GM21737 (cell line): ENCODE measurements at regions not wholly inside any gene's neighbourhood (a gene's known extent, or its start where the extent isn't known, plus 50 kb on each side); places are given as distances from the start of the nearest gene placed in this dataset.

ENCODE experiments used
- ATAC-seq: cut with Tn5 transposase; IDR thresholded peaks from one replicate; pipeline ENCODE4 v1.9.1; 2021; ENCODE audit warnings: mild to moderate bottlenecking, moderate library complexity; ENCODE audit not compliant: unreplicated experiment

DNA sequence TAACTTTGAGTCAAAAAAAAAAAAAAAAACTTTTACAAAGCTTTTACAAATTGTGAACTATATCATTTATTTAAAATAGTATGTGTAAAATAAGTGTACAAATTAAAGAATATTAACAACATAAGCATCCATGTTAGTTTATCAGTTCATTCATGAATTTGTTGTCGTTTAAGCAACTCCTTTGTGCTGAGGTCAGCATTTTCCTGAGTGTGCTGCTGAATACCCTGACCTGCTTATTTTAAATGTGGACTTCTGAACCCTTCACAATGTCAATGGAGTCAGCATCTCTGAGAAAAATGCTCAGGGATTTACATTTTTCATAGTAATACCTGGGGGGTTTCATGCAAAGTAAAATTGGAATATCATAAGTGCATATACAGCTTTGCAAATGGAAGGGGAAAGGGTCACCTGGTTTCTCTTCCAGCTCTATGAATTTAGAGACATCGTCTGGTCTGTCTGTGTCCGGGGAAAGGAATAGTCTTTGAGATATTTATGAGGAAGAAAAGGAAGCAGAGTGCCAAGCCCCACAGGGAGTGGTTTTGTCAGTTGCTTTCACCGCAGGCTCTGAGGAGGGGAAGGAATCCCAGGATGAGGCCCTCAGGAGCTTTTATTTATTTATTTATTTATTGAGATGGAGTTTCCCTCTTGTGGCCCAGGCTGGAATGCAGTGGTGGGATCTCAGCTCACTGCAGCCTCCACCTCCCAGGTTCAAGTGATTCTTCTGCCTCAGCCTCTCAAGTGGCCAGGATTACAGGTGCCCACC lies 125.5 kb upstream of the SVIL start:
- ATAC-seq, result no peak

DNA sequence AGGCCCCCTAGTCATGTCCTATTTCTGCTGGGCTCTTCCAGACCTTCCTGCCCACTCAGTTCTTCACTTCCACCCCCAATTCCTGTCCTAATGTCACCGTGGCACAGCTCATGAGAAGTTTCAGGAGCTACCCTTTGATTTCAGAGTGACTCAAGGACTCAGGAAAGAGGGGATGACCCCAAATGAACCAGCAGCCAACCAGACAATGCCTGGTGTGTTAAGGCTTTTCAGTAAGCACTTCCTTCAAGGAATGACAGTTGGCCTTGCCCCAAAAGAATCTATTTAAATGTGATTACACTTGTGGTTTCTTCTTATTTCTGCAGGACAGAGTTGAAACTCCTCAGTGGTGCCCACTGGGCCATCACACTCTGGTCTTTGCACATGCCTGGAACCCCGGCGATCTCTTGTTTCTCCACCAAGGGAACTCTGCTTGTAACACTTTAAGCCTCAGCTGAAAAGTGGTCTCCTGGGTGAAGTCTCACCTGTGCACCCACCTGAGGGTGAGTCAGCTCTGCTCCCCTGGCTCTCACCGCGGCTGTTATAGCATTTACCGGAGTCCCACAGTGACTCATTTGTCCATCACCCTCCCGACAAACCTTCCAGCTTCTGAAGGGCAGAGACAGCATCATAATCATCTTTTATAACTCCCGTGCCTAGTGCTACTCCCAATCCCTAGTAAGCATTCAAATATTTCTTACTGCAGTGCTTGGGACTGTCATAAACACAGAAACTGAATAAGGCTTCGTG lies 123.0 kb upstream of the SVIL start:
- ATAC-seq, result no peak

DNA sequence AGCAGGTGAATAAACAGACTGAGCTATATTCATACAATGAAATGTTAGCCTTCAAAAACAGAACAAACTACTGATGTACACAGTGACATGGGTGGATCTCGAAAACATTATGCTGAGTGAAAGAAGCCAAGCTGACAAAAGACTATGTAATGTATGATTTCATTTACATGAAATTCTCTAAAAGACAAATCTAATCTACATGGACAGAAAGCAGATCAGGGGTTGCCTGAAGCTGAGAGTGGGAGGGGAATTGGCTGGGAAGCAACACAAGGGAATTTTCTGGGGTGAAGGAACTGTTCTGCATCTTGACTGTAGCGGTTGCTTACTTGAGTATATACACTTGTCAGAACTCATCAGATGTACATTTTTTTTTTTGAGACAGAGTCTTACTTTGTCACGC lies 121.7 kb upstream of the SVIL start:
- no peak for ATAC-seq

DNA sequence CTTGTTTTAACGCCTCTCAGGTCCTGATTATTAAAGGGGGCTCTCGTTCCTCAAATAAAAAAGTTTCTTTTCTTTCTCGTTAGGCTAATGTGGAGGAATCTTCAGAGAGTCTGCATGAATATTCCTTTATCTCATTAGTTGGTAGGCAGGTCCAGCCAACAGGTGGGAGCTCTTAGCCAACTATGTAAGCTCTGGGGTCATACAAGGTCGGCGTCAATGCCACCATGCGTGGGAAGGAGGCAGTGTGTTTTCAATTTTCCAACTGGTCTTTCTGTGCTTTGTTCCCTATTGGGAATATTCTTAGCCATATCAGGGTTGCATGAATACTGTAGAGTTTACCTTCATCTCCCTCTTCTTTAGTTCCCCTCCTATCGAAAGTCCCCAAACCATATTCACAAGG lies 118.5 kb upstream of the SVIL start:
- no peak for ATAC-seq

DNA sequence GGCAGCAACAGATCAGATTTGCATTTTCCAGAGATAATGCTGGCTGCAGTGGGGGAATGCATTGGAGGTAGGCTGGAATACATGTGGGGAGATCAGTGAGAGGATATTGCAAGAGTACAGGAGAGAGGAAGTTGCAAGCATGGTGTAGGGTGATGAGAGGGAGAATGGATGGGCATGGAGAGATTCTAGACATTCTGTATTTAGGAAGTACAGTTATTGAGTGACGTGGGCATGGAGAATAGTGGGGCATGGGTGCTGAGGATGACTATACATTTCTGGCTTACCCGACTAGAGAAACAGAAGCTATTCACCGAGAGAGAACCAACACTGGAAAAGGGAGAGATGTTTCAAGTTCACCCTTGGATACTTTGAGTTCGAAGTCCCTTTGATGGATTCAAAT lies 116.9 kb upstream of the SVIL start:
- ATAC-seq, result no peak

DNA sequence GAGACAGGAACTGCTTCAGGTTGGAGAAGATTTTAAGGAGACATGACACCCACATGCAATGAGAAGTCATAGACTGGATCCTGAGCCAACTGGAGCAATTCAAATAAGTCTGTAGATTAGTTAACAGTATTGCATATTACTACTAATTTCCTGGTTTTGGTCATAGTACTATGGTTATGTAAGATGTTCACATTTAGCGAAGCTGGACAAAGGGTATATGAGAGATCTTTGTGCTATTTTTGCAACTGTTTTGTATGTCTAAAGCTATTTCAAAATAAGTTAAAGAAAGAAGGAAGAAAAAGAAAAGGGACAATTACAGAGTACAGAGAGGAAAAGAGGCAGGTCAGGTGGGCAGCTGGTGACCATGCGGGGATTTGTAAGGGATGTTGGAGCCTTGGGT lies 116.5 kb upstream of the SVIL start:
- ATAC-seq, result no peak

DNA sequence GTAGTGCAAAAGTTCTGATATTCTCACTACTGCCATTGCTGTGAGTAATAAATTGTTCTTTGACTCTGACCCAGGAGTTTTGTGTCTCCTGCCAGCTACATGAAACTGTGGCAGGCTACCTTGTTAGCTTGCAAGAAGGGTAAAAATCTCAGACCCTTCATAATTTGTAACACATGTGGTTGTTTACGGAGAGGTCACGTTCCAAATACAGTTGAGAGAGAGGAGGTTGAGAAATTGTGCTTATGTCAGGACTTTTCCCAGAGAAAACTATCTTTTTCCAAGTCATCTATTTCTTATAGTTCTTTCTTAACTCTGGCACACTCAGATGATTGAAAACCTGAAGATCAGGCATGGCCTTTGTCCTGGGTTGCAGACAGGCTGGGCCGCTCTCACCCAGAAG lies 114.4 kb upstream of the SVIL start:
- ATAC-seq, result no peak

DNA sequence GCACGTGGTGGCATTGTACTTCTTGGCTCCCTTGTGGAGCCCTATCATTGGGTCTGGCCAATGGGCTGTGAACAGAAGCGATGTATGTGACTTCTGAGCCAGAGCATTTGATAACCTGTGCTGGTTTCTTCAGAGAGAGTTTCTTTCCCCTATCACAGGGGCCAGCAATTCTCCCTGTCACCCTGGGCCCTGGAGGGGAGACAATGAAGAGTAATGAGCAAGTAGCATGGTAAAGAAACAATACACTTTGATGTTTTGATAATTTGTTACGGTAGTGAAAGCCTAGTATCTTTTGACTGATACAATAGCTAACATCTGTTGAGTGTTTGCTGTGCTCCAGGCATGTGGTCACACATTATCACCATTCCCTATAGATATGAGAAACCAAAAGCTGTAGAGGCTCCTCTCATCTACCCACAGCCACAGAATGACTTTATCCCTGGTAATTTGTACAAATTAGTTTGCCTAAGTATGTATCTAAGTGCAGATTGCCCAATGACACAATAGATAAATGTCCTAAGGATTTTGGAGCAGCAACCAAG lies 113.4 kb upstream of the SVIL start:
- ATAC-seq, result no peak

DNA sequence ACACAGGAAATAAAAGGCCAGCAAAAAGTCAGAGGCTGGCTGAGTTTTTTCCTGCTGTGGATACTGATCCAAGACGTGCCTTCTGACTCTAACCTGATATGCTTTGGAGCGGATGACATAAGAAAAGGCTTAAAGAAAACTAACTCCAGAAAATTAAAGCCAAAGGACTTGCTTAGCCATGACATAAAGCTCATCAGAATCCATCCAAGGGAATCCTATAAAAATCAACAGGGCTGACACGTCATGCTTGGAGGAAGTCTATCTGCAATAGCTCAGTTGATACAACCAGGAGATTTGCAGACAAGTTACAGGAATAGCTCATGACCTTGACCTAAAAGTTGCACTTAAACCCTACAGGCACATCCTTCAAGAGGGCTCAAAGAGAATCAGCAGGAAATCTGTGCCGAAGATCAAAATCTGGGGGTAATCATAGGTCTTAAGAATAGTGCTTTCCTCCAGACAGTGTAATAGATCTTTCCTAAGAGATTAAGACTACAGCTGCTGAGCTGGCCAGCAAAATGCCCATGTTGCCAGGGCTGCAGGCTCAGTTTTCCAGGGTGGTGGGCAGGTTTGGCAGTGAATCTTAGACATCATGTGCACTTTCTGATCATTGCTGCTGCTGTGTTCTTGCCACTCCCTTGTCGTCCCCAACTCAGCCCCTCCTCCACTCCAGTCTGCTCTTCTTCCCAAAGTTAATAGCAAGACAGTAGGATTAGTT lies 111.5 kb upstream of the SVIL start:
- no peak for ATAC-seq

DNA sequence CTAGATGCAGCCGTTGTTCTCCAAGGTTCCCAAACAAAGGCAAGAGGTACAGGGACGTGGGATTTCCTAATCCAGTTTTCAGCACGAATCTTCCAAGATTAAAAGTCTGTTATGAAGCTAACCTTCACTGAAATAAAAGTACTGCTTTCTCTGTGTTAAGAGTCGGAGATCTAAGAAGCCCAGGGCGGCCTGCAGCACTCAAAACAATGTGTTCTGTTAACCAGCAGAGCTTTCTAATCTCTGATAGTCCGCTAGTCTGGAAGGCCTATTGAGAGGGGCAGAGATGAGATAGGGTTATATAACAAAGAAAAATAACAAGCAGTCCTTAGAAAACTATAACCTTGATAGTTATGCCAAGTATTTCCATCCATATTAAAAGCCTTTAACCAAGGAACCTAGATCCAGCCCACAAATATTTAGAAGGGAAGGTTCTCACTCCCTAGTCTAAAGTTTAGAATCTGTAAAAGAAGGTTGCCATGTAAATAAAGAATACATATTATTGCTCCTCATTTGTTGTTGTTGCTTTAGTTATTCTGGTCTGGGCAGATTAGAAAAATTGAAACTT lies 106.3 kb upstream of the SVIL start:
- no peak for ATAC-seq

DNA sequence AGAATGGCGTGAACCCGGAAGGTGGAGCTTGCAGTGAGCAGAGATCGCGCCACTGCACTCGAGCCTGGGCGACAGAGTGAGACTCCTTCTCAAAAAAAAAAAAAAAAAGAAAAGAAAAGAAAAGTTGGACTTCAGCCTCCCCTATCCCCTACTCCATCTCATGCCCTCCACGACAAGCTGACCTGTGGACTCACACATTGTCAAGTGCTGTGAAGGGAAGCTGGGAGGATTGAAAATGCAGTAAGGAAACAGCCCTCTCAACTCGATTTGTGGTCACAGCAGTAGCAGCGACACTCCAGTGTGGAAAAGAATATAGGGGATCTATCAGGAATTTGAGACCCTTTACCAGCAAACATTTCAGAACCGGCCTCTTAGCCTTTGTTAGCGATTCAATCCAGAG lies 103.6 kb upstream of the SVIL start:
- ATAC-seq, result no peak

DNA sequence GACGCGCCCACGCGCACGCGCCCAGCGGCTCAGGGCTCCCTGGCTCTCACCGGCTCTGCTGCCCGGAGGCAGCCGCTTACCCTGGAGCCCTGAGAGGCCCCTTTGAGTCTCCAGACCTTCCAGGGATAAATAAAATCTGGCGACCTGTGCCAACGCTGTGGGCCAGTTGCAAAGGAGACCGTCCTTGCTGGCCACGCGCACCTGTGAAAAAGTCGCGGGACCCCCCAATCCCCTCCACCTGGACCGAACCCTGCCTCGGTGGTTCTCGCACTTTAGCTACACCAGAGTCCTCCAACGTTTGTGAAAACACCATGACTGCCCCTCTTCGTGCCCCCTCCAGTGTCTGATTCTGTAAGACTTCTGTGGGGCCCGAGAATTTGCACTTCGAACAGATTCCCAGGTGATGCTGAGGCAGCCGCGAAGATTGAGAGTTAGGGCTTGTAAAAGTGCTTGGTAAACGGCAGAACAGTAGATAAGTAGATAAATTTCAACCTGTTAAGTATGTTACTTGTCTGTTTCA lies 102.4 kb upstream of the SVIL start:
- ATAC-seq, result no peak

DNA sequence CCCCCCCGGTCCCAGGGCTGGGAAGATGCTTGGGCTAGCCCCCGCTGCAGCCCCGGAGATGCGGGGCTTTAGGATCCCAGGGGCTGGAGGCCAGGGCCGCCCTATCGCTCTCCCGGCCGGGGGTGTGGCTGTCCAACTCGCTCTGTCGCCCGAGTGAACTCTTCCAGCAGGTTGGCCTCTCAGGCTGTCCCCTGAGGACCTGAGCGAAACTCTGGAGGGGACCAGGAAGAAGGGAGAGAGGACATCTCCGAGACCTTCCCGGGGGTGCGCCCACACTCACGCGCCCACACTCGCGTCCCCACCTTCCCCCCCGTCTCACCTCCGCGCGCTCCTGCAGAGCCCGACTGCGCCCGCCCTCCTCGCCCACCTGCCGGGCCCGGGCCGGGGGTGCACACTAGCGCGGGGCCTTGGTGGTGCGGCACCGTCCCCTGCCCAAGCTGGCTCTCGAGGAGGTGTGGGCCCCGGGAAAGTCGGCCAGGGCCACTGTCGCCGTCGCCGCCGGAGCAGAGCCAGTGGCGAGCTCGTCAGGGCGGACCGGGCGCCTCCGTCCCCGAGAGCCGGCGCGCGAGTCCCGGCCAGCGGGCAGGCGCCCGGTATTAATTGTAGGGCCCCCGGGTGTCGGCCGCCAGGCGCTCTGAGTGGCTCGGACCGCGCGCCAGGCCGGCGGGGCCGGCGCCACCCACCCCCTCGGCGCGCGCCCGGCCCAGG lies 101.7 kb upstream of the SVIL start:
- ATAC-seq, result no peak

DNA sequence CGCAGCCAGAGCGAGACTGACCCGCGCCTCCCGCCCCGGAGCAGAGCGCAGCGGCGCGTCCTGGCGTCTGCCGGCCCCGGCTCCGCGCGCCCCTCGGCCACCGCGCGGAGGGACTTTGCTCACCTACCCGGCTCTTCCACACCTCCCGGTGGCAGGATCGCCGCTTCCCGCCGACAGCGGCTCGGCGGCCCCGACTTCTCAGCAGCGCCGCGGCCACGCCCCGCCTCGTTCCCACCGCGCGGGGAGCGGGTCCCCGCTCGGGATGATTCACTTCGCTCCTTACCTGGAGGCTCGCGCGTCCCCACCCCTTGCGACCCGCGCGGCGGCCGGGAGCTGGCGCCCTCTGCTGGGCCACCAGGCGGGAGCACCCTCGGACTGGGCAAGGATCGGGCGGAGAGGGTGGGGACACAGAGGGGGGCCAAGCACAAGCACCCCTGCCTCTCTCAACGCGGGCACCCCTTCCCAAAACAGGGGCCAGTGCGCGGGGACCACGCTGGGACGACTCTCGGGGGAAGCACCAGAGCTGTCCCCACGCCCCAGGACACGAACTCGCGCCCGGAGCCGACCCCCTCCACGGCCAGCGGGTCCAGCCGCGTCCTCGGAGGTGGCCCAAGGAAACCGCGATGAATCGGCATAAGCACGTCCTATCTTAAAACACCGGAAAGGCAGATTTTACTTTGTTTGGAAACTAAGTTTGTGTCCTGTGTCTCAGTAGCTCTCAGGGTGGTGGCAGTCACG lies 101.0 kb upstream of the SVIL start:
- peak; percentile 87 for ATAC-seq

DNA sequence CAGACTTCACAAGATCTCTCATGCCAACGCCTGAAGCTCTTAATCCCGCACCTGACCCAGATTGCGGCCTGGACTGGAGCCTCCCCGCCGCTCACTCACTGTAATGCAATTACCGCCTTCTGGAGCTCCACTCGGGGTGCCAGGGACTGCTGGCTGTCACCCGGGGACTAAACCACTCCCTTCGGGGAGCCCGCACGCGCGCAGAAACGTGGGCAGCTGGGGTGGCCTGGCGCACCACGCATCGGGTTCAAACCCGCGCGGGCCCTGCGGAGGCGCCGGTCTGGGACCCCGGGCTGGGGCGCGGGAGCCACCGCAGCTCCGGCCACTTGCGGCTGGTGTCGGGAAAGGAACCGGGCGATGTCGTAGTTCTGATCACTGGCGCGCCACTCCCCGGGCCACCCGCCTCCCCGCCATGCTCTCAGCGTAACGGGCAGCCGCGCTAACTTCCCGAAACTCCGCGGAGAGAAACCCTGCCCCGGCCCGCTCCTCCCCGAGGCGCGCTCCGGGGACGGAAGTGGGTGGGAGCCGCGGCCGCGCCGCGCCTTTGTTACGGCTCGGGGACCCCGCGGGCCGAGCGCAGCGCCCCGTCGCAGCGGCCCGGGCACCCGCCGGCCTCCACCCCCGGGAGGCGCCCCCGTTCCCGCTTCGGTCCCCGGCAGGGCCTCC lies 100.3 kb upstream of the SVIL start:
- peak; percentile 51 for ATAC-seq

DNA sequence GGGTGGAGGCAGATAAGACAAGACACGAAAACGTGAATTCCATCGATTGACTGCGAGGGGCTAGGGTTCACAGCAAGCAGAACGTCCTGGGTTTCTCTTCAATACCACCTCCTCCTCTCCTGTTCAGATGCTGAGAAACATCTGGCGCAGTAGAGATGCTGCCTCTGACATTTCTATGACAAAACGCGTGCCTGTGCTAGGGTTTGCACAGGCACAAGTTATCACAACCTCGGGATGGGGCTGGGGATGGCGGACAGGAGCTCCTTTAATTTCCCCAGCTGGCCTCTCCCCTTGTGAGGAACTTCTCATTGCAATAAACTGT lies 99.8 kb upstream of the SVIL start:
- no peak for ATAC-seq

DNA sequence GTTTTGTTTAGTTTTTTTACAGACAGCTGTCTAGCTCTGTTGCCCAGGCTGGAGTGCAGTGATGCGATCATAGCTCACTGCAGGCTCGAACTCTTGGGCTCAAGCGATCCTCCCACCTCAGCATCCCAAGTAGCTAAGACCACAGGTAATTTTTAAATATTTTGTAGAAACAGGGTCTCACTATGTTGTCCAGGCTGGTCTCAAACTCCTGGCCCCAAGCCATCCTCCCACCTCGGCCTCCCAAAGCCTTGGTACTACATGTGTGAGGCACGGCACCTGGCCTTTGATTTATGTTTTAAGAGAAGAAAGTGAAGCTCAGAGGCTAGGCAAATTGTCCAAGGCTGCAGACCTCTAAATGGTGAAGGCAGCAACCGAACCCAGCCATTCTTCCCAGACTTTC lies 98.6 kb upstream of the SVIL start:
- no peak for ATAC-seq

DNA sequence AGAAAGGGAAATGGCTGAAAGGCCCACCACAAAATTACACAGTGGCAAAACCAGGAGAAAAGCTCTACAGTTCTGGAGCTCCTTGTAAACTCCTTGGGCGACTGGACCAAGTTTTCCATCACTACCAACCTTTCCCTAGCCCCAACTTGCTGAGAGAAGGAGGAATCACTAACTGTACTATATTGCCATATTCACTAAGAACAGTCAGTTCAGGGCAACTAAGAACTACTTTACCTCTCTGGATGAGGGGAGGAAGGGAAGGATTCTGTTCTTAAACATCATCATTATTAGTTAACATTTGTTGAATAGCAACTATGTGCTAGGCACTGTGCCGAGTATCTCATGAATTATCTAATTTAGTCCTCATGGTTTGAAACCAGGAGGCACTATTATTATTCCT lies 98.1 kb upstream of the SVIL start:
- no peak for ATAC-seq

DNA sequence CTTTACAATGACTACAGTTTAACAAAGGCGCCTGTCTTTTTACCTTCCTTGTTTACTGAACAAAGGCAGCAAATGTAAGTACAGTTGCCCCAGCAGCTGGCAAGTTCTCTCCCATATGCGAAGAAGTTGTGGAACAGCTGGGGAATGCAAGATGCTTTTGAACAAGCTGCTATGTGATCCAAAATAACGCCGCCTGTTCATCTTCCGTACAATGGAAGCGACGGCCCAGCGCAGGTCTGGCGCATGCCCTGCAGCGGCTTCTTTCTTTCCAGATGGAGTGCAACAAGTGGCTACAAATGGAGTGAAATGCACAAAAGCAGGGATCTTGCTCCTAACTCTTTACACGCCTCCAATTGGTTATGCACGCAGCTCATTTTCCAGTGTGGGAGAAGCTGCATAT lies 97.0 kb upstream of the SVIL start:
- ATAC-seq, result no peak
